GM21367 (cell line): ENCODE measurements at regions not wholly inside any gene's neighbourhood (a gene's known extent, or its start where the extent isn't known, plus 50 kb on each side); places are given as distances from the start of the nearest gene placed in this dataset.
A peak's percentile ranks its signal among the peaks of the same experiment; 100 is the strongest.

Experiments used
- ATAC-seq: cut with Tn5 transposase; IDR thresholded peaks from one replicate; pipeline ENCODE4 v1.9.1; 2021; ENCODE audit not compliant: unreplicated experiment

DNA sequence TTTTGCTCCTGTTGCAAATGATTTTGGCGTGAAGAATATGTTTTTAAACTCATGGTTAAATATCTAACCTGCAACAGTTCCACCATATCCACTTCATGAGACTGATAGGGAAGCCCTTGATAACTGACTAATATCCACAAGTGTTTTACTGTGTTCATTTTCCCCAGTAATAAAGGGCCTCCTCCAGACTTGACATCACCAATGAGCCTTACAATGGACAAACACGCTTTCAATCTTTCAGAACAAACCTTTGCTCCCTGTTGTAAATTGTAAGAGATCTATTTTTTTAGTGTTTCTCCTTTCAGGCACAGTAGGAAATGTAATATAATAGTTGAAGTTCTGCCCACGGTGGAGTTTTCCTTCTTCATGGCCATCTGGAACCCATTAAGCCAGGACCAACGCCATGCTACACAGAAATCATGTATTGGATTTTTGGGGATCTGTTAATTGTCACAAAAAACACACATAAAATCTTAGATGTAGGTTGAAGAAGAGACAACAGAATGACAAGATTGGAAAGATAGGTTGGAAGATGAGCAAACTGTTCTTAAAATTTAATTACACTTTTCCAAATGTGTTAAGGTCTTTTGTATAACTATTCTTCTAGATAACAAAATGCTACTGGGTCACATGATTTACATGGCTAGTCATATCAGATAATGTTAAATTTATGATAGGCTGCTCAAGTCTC lies 1030.1 kb downstream of the FSTL5 start:
- ATAC-seq, result no peak

DNA sequence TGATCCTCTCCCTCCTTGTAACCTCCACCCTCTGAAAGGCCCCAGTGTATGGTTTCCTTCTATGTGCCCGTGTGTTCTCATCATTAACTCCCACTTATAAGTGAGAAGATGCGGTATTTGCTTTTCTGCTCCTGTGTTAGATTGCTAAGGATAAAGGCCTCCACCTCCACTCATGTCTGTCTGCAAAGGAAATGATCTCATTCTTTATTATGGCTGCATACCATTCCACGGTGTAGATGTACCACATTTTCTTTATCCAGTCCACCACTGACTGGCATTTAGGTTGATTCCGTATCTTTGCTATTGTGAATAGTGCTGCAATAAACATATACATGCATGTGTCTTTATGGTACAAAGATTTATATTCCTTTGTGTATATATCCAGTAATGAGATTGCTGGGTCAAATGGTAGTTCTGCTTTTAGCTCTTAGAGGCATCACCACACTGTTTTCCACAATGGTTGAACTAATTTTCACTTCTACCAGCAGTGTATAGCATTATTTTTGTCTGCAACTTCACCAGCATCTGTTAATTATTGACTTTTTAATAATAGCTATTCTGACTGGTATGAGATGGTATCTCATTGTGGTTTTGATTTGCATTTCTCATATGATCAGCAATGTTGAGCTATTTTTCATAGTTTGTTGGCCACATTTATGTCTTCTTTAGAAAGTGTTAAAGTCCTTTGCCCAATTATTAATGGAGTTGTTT lies 1030.9 kb downstream of the FSTL5 start:
- peak; percentile 80 for ATAC-seq

DNA sequence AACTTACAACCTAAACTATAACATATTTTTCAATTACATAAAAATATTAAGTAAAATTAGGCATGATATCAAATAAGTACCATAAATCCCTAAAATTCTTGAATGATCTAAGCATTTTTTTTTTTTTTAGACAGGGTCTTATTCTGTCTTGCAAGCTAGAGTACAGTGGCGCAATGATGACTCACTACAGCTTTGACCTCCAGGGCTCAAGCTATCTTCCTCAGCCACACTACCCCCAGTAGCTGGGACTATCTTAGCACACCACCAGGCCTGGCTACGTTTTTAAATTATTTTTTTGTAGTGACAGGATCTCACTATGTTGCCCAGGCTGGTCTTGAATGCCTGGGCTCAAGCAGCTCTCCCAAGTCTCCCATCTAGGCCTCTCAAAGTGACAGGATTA lies 1042.3 kb downstream of the FSTL5 start:
- no peak for ATAC-seq

DNA sequence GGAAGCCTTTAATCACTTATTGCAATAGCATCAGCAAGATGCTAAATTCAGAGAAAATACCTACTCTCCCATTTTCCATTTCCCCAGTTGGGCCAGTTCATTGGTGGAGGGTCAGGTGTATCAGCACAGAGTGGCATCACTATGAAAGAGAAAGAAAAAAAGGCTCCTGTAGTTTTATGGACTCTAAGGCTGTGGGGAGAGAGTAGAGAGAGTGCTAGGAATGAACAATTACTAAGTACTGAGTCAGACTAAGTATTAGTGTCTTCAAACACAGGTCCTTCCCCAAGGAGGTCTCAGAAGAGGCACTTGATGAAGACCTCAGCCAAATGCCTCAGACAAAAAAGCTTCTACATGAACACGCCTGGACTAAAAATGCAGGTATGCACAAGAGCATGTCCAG lies 1061.9 kb downstream of the FSTL5 start:
- ATAC-seq, result no peak

DNA sequence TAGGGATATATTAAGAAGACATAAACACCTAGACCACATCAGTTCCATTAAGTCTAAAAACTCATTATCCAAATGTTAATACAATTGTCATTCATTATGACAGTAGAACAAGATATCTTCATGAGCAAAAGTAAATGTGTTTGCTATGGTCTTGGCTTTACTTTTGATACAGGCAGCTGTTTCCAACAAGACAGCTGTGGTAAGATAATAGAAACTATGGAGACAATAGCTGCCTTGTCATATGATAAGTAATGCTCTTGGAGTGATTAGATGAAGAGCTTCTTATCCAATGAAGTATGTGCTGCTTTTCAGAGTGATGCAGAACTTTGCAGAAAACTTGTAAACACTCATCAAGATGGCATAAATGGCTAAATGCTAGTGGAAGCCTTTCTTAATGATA lies 1066.0 kb downstream of the FSTL5 start:
- ATAC-seq, result no peak

DNA sequence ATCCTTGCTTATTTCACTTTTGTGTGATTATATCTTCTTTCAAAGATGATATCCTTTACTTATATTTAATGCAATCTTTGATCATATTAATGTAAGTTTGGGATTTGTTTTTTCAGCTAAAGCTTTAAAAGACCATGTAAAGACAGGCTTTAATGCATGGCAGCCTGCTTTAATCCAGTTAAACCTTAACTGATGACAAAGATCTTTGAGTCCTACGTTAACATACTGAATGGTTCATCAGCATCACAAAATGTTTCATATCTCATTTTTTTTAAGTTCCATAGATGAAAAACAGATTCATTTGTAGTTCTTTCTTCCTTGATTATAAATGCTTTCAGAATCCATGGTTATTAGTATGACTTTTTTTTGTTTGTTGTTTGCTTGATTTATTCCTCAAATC lies 1102.8 kb downstream of the FSTL5 start:
- ATAC-seq, result no peak
